ENCODE measurements at regions not wholly inside any gene's neighbourhood (a gene's known extent, or its start where the extent isn't known, plus 50 kb on each side); places are given as distances from the start of the nearest gene placed in this dataset.

DNA sequence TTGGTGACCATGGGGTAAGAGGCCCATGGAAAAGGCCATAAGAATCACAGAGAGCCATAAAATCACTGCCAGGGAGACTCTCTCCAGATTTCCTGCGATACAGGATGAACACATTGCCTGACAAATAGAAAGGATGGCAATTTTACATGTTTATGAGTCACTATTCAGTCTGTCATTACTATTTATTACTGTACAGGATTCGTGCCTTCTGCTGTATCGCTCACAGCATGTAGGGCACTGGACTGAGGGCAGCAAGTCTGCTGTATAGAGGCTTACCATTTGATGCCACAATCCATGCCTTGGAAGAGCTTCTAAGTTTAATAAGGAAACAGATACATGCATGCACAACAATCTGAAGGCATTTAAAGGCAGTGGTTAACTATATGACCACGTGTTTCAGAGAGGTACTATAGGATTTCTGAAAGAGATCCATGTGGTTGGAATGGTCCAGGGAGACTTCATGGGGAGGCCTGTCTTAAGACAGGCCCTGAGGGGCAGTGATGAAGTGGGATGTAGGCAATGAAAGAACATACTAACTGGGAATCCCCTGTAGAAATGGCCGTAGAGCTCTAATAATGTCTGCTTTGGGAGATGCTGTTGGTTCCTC, 702.4 kb upstream of the RAB6C start:
- no peak for DNase-seq (ENCODE audit: extremely low read depth, low read depth, low spot score)

GRCh38 chr2:129277585-129277981, 701.9 kb upstream of the RAB6C start:
- DNase-seq (ENCODE audit: extremely low read depth, low read depth, low spot score) = no peak

DNA sequence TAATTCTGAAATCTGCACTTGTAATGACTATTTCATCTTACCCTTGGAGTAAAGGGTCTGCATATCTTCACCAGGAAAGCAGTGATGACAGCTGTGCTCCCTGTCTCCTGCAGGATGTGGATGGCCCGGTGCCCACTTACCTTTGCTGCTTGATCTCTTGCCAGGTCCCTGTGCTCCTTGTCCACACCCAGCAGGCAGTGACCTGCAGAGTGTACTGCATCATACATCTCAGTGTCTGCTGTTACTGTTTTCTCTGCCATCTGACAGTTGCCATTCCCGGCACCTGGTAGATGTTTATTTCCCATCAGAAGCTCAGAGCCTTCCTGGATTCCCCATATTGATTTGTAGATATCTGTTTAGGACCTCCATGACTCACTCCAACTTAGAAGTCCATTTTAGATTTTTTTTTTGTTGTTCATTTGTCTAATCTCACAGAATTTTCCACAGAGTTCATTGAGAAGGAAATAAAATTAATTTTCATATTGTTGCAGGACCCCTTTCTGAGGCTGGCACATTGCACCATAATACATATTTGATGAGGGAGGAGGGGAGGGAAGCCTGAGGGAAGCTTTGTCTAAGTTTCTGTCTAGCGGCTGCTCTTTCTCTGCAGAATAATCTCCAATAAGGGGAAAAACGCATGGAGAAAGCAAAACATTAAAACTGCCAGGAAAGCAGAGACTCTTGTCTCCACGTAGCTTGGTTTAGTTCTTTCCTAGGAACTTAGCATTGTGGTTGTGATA, 697.5 kb upstream of the RAB6C start:
- DNase-seq (ENCODE audit: extremely low read depth, low read depth, low spot score) = no peak

DNA sequence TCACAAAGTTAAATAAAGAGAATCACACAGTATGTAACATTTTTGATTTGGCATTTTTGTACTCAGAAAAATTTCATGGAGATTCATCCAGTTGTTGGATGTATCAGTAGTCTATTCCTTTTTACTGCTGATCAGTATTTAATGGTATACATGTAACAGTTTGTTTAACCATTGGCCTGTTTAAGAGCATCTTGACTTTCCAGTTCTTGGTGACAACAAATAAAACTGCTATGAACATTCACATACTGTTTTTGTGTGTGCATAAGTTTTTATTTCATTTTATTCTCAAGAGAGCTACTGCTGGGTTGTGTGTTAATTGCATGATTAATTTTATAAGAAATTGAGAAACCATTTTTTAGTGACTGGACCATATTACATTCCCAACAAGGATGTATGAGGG, 694.5 kb upstream of the RAB6C start:
- no peak for DNase-seq (ENCODE audit: extremely low read depth, low read depth, low spot score)

DNA sequence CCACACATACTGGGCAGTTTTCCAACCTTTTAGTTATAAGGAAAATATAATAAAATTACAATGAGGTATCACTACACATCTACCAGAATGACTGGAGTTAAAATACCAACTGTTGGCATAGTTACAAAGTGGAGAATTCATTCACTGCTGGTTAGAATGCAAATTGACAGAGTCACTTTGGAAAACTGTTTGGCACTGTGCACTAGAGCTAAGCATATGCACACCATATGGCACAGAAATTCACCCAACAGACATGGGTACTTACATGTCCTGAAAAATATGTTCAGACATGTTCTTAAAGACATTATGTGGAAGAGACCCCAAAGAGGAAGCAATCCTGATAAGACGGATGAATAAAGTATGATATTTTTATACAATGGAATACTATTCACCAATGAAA, 686.1 kb upstream of the RAB6C start:
- DNase-seq (ENCODE audit: extremely low read depth, low read depth, low spot score) = no peak

DNA sequence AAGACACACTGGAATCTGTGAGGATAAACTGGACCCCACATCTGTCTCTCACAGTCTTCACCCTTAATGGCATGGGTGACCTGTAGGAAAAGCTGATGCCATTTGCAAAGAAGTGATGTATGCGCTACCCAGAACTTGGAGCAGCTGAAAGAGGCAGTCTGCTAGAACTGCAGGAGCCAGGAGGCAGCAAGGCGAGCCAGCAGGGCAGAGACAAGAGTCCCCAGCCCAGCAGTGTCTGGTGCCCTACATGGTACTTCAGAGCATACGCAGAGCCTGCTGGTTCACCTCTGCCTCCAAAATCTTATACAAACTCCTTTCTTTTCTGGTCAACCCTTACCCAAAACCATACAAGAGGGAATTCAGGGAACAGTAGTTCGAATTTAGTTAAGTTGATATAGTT, 683.1 kb upstream of the RAB6C start:
- no peak for DNase-seq (ENCODE audit: extremely low read depth, low read depth, low spot score)

GRCh38 chr2:129296806-129297205, 682.7 kb upstream of the RAB6C start:
- DNase-seq (ENCODE audit: extremely low read depth, low read depth, low spot score) = no peak

GRCh38 chr2:129297430-129297829, 682.0 kb upstream of the RAB6C start:
- no peak for DNase-seq (ENCODE audit: extremely low read depth, low read depth, low spot score)

- DNase-seq (ENCODE audit: extremely low read depth, low read depth, low spot score) = no peak
Measured at GRCh38 chr2:129299338-129299737, 680.1 kb upstream of the RAB6C start.

DNA sequence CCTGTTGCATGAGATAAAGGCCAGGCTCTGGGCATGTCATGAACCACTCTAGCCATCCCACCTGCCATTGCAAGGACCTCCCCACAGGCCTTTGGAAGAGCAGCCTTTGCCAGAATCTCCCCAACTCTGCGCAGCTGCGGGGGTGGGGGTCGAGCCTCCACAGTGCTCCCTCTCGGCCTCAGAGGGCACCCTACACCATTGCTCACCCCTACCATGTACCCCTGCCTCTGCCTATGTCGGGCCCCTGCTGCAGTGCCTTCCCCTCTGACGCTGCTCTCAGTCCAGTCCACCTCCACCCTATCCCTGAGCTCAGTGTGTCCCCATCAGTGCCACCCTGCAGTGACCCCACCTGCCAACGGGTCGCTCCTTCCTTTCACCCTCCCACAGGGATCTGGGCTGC, 679.7 kb upstream of the RAB6C start:
- no peak for DNase-seq (ENCODE audit: extremely low read depth, low read depth, low spot score)

DNA sequence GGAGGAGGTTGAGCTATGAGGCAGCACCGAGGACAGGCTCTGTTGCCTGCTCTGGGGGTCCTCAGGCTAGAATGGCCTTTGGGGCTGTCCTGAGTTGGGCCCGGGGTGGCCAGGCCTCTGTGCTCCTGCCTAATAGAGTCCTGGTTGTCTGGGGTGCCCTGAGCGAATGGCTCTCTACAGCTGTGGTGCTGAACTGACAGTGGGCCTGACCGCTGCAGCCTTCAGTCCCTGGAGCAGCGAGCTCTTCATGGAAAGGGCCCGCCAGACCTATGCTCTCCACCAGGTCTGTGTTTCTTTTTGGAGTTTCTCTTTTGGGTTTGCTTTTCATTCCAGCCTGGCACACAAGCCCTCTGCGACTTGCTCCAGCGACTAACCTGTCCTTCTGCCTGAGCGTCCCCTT, 679.0 kb upstream of the RAB6C start:
- DNase-seq (ENCODE audit: extremely low read depth, low read depth, low spot score) = no peak

- no peak for DNase-seq (ENCODE audit: extremely low read depth, low read depth, low spot score)
Measured at GRCh38 chr2:129301431-129301913, 678.0 kb upstream of the RAB6C start.

GRCh38 chr2:129302106-129302505, 677.4 kb upstream of the RAB6C start:
- no peak for DNase-seq (ENCODE audit: extremely low read depth, low read depth, low spot score)

DNA sequence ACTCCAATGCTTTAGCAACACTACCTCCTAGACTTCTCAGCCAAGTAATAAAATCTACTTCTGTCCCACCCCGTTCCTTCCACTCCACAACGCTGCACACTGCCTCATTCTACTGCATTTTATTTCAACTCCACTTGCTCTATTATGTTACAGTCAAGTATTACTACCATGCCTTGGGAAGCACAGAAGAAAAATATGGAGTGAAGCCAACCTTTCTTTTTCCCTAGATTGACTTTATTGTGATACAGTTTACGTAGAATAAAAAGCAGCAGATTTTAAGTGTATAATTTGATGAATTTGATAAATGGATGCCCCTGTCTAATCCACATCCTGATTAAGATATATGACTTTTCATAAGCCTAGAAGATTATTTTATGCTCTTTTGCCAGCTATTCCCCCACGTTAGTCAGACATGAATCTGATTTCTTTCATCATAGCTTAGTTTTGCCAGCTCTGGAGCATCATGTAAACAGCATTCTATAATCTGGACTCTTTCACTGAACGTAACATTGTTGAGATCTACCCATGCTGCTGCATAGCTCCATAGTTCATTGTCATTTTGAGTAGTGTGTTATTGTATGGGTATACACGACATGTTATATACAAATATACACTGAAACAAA, 676.8 kb upstream of the RAB6C start:
- no peak for DNase-seq (ENCODE audit: extremely low read depth, low read depth, low spot score)

- DNase-seq (ENCODE audit: extremely low read depth, low read depth, low spot score) = no peak
Measured at GRCh38 chr2:129314120-129314519, 665.3 kb upstream of the RAB6C start.

GRCh38 chr2:129318581-129319421, 660.7 kb upstream of the RAB6C start:
- DNase-seq (ENCODE audit: extremely low read depth, low read depth, low spot score) = no peak

DNA sequence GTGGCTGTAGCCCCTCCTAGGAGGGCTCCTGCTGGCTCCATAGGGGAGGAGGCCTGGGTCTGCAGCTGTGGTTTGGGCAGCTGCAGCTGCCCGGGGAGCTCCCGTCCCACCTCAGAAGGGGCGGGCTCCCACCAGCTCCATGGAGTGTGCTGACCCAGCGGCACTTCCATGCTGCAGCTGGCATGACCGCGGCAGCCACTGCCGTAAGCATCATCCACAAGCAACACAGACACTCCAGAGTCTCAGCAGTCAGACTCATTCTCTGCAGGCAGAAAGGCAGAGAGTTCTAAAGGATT, 660.1 kb upstream of the RAB6C start:
- DNase-seq (ENCODE audit: extremely low read depth, low read depth, low spot score) = no peak

DNA sequence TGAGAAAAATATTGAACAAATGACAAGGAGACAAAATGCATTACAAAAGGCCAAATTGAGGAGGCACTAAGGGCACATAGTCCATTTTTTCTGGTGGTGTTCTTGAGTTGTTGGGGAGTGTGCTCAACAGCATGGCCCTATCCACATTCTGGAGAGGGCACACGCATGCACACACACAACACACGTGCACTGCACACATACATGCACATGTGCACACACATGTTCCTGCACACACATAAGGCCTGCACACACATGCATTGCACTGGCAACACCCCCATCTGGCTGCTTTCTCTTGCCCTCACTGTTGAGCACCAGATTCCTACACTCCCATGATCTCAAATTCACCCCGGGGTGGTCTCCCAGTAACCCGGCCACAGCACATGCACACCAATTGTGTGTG, 659.2 kb upstream of the RAB6C start:
- no peak for DNase-seq (ENCODE audit: extremely low read depth, low read depth, low spot score)

GRCh38 chr2:129324349-129324748, 655.1 kb upstream of the RAB6C start:
- no peak for DNase-seq (ENCODE audit: extremely low read depth, low read depth, low spot score)

DNA sequence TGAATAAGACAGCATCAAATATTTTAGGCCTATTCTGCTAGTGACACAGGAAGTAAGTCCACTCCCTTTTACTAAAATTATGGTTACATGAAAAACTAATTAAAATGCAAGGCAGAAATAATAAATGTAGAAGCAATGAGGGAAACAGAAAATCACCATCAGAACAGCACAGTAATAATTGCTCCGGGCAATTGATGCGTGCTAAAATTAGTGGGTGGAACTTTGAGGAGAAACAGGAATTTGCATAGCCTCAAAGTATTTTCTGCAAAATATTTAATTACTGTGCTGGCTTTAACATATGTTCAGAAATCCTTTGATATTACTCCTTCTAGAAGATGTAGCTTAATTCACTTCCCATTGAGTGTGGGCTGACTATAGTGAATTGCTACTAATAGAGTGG, 654.3 kb upstream of the RAB6C start:
- no peak for DNase-seq (ENCODE audit: extremely low read depth, low read depth, low spot score)

- no peak for DNase-seq (ENCODE audit: extremely low read depth, low read depth, low spot score)
Measured at GRCh38 chr2:129329574-129329973, 649.9 kb upstream of the RAB6C start.

DNA sequence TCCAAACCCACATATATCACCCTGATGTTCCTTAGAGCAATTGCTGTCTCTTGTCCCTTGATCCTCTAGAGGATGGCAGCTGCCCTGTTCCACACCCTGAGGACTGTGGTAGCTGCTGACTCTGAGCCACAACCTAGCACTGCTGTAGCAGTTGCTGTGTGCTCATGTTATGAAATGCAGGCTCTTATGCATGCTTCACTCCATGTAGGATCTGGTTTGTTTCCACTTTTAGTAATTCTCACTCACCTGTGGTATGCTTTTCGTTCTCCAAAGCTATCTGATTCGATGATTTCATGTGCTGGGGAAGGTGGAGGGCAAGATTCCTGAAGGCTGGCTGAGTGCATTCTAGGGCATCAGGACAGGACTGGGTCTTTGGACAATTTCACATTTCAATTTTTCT, 649.0 kb upstream of the RAB6C start:
- DNase-seq (ENCODE audit: extremely low read depth, low read depth, low spot score) = no peak
